GM18861 (cell line): ENCODE measurements at regions not wholly inside any gene's neighbourhood (a gene's known extent, or its start where the extent isn't known, plus 50 kb on each side); places are given as distances from the start of the nearest gene placed in this dataset.
"Not testable (repeated sequence)": the region's sequence is repeated elsewhere in the genome, so short reads cannot be mapped to it uniquely, and the experiment has no call there.

Source experiments
- ATAC-seq: cut with Tn5 transposase; IDR thresholded peaks from one replicate; pipeline ENCODE4 v1.9.1; 2021; ENCODE audit not compliant: unreplicated experiment

- no peak for ATAC-seq
Observed at GRCh38 chr6:26258212-26258977, 106.6 kb upstream of the BTN3A2 start.

GRCh38 chr6:26260110-26260637 is 104.8 kb upstream of the BTN3A2 start:
- no peak for ATAC-seq

- no peak for ATAC-seq
Observed at GRCh38 chr6:26260725-26261490, 104.1 kb upstream of the BTN3A2 start.

GRCh38 chr6:26264547-26264946 is 100.5 kb upstream of the BTN3A2 start:
- ATAC-seq = no peak

- no peak for ATAC-seq
Observed at GRCh38 chr6:26267083-26267589, 97.9 kb upstream of the BTN3A2 start.

GRCh38 chr6:26268659-26269402 is 96.2 kb upstream of the BTN3A2 start:
- ATAC-seq = no peak

GRCh38 chr6:26269531-26270485 is 95.2 kb upstream of the BTN3A2 start:
- ATAC-seq = no peak

- ATAC-seq = no peak
Observed at GRCh38 chr6:26270486-26270861, 94.5 kb upstream of the BTN3A2 start.

- peak; percentile 30 for ATAC-seq
Observed at GRCh38 chr6:26270903-26271667, 93.9 kb upstream of the BTN3A2 start.

GRCh38 chr6:26271668-26272024 is 93.4 kb upstream of the BTN3A2 start:
- ATAC-seq = no peak

- peak; percentile 15 for ATAC-seq
Observed at GRCh38 chr6:26272171-26272637, 92.8 kb upstream of the BTN3A2 start.

- ATAC-seq = no peak
Observed at GRCh38 chr6:26273673-26274588, 91.1 kb upstream of the BTN3A2 start.

GRCh38 chr6:26275663-26276062 is 89.3 kb upstream of the BTN3A2 start:
- no peak for ATAC-seq

GRCh38 chr6:26276841-26277648 is 88.0 kb upstream of the BTN3A2 start:
- no peak for ATAC-seq

GRCh38 chr6:26278536-26278935 is 86.5 kb upstream of the BTN3A2 start:
- no peak for ATAC-seq

GRCh38 chr6:26279371-26279770 is 85.6 kb upstream of the BTN3A2 start:
- not testable (repeated sequence) for ATAC-seq

- no peak for ATAC-seq
Observed at GRCh38 chr6:26280407-26280806, 84.6 kb upstream of the BTN3A2 start.
